ENCODE measurements at regions not wholly inside any gene's neighbourhood (a gene's known extent, or its start where the extent isn't known, plus 50 kb on each side); places are given as distances from the start of the nearest gene placed in this dataset.

DNA sequence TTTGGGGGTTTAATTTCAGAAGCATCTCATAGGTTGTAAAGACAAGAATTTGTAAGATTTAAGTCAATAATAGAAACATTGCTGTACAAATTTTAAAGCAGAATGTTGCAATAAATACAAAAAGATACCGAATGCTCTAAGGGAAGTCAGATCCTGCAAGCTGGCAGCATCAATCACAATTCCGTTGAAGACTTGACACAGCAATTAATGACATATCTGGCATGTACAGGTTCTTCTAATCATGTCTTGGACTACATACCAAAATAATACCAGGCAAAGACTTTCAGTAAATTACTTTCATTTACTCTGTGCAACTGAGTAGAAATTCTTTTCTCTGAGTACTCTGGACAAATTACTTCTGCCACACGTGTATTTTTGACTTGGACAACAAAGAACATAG is 54.0 kb upstream of the CDIN1 start:
- TF ChIP-seq, protein P1, sequence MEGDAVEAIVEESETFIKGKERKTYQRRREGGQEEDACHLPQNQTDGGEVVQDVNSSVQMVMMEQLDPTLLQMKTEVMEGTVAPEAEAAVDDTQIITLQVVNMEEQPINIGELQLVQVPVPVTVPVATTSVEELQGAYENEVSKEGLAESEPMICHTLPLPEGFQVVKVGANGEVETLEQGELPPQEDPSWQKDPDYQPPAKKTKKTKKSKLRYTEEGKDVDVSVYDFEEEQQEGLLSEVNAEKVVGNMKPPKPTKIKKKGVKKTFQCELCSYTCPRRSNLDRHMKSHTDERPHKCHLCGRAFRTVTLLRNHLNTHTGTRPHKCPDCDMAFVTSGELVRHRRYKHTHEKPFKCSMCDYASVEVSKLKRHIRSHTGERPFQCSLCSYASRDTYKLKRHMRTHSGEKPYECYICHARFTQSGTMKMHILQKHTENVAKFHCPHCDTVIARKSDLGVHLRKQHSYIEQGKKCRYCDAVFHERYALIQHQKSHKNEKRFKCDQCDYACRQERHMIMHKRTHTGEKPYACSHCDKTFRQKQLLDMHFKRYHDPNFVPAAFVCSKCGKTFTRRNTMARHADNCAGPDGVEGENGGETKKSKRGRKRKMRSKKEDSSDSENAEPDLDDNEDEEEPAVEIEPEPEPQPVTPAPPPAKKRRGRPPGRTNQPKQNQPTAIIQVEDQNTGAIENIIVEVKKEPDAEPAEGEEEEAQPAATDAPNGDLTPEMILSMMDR (IDR thresholded peaks at IDR 0.05 in 4 of 5, conservative IDR thresholded peaks at IDR 0.05 in 1 of 5): no peak
- no peak for TF ChIP-seq POLR2A (IDR thresholded peaks at IDR 0.05)
